ENCODE measurements at regions not wholly inside any gene's neighbourhood (a gene's known extent, or its start where the extent isn't known, plus 50 kb on each side); places are given as distances from the start of the nearest gene placed in this dataset.
A peak's percentile ranks its signal among the peaks of the same experiment; 100 is the strongest.

DNA sequence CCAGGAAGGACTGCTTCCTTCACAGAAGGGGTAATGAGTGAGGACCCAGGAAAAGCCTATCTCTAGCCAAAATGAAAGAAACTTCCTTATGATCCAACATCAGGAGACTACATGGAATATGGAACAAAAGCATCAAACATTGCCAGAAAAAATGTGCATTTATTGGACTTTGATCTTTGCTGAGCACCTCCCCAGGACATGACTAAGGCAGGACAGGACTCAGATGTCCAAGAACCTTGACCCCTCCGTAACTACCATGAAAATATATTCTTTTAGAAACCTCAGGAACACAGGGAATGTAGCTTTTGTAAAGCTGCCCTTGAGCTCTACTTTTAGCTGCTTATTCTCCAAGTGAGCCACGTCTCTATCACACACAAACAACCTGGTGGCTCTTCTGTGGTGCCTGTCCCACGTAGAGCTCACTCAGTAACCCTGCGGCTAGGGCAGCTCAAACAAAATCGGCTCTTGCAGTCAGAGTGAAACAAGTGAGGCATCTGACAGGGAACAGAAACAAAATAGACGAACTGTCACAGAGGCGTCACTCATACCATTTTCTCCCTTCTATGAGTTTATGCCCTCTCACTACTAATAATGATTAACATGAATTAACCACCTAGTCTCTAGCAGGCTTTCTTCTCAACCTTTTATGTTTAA lies 471.5 kb upstream of the API5 start (continued):
- TF ChIP-seq, protein P1, sequence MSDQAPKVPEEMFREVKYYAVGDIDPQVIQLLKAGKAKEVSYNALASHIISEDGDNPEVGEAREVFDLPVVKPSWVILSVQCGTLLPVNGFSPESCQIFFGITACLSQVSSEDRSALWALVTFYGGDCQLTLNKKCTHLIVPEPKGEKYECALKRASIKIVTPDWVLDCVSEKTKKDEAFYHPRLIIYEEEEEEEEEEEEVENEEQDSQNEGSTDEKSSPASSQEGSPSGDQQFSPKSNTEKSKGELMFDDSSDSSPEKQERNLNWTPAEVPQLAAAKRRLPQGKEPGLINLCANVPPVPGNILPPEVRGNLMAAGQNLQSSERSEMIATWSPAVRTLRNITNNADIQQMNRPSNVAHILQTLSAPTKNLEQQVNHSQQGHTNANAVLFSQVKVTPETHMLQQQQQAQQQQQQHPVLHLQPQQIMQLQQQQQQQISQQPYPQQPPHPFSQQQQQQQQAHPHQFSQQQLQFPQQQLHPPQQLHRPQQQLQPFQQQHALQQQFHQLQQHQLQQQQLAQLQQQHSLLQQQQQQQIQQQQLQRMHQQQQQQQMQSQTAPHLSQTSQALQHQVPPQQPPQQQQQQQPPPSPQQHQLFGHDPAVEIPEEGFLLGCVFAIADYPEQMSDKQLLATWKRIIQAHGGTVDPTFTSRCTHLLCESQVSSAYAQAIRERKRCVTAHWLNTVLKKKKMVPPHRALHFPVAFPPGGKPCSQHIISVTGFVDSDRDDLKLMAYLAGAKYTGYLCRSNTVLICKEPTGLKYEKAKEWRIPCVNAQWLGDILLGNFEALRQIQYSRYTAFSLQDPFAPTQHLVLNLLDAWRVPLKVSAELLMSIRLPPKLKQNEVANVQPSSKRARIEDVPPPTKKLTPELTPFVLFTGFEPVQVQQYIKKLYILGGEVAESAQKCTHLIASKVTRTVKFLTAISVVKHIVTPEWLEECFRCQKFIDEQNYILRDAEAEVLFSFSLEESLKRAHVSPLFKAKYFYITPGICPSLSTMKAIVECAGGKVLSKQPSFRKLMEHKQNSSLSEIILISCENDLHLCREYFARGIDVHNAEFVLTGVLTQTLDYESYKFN (CRISPR knock-in tag; conservative IDR thresholded peaks at IDR 0.05) = 0 out of 2 replicates have a peak, but pooled peaks have one; percentile 19
- TF ChIP-seq FOSL2 (CRISPR knock-in tag; IDR thresholded peaks at IDR 0.05) (peak; percentile 42; the same call in 1 of the 2 replicates), NR2F1 (CRISPR knock-in tag; IDR thresholded peaks at IDR 0.05) (peak in 1 of 2 experiments; percentile 42; a peak in 1 of 4 replicates), HNF4G (IDR thresholded peaks at IDR 0.05; ENCODE audit: borderline replicate concordance, low read depth, low read length) (no peak), HNF4G (CRISPR knock-in tag; IDR thresholded peaks at IDR 0.05; ENCODE audit: borderline replicate concordance, low read depth) (no peak), ESRRA (CRISPR knock-in tag; IDR thresholded peaks at IDR 0.05; ENCODE audit: low read depth) (no peak)

DNA sequence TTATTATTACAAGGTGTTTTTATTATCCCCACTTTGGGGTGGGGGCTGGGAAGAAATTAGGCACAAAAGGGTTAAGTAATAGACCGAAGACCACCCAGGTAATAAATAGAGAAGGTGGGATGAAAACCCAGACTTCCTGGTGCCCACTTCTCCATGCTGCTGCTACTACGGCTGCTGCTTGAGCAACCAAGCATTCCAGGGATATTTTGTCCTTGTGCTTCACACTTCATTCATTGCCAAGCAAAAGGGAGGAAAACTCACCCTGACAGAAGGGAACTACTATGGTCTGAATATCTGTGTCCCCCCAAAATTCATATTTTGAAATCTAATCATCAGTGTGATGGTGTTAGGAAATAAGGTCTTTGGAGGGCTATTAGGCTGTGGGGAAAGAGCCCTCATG lies 470.9 kb upstream of the API5 start:
- no peaks in the 10 kb centered on the region for H3K36me3 ChIP-seq (replicated peaks in 1 of 2; ENCODE audit: control insufficient read depth in 1 of 2, insufficient read depth in 2 of 2, low read length in 2 of 2)
- H3K4me3 ChIP-seq (replicated peaks in 1 of 3; ENCODE audit: insufficient read depth in 1 of 3, low read depth in 2 of 3, low read length in 3 of 3) = no peak overlapping the region; a peak in 1 of 6 replicates
- no TSS peak for BruUV-seq (replicated peaks)
- no peak for FAIRE-seq
- no peak overlapping the region for H3K4me2 ChIP-seq (ENCODE audit: low read depth, low read length)
- DNase-seq (ENCODE audit: low spot score) = no peak
- TF ChIP-seq CEBPB (IDR thresholded peaks at IDR 0.05; ENCODE audit: borderline replicate concordance, low read depth, low read length) (no peak), TEAD3 (CRISPR knock-in tag; optimal IDR thresholded peaks at IDR 0.05; ENCODE audit: borderline replicate concordance) (peak; percentile 56)
- ChIA-PET POLR2A (interaction anchor here (0.6 kb wide), 1 partner anchor 19 kb away, joined by 3 read pairs; no protein-coding TSS in a partner anchor), CTCF (ENCODE audit: low intra/inter-chr PET ratio, low total read pairs) (no interaction called here)
- H3K79me2 ChIP-seq (ENCODE audit: insufficient read depth, low read length) = no peaks in the 10 kb centered on the region
- H3K27me3 ChIP-seq (ENCODE audit: control insufficient read depth in 1 of 2, insufficient read depth in 2 of 2, low read length in 2 of 2) = no peaks in the 10 kb centered on the region
- no peak overlapping the region for H3K27ac ChIP-seq (ENCODE audit: extremely low read length, insufficient read depth, low read length)
- H4K20me1 ChIP-seq (ENCODE audit: insufficient read depth, low read length) = no peaks in the 10 kb centered on the region
- ATAC-seq = peak; percentile 47; the same call in 1 of the 3 replicates
- in situ Hi-C loops (cut with HindIII; ENCODE audit: extremely low pct_ligation_motif_present, low pct_unique_long_range_greater_than_20kb) = no loop called here
- no peak overlapping the region for H3K9ac ChIP-seq (ENCODE audit: insufficient read depth, low read depth, low read length)
- WGBS (ENCODE audit: low lambda C conversion rate) = 3% methylated on average over 2 of the region's 2 CpGs
- H3K9me3 ChIP-seq (ENCODE audit: low read length) = no peaks in the 10 kb centered on the region
- intact Hi-C loops (cut with micrococcal nuclease; ENCODE audit: unreplicated experiment) = no loop called here
- peaks cover 17% of the 10 kb centered on the region for H3K4me1 ChIP-seq (ENCODE audit: insufficient read depth, low read length)
- H2AFZ ChIP-seq (ENCODE audit: low read length) = no peak overlapping the region
